Fibroblast of the aortic adventitia (primary cell): ENCODE measurements at regions not wholly inside any gene's neighbourhood (a gene's known extent, or its start where the extent isn't known, plus 50 kb on each side); places are given as distances from the start of the nearest gene placed in this dataset.
A peak's percentile ranks its signal among the peaks of the same experiment; 100 is the strongest.

Source experiments
- DNase-seq: peaks from one replicate; pipeline ENCODE4 v3.0.0-alpha.2; 2010; ENCODE audit warnings: low read depth
- H3K4me3 ChIP-seq: 2 replicates; pipeline ENCODE4 v1.5.1; 2011; ENCODE audit warnings: low read depth, mild to moderate bottlenecking, control low read depth, low read length, moderate library complexity
- CTCF ChIP-seq: IDR thresholded peaks from 2 replicates; pipeline ENCODE4 v1.5.1; 2011; ENCODE audit warnings: mild to moderate bottlenecking, low read length, control low read depth, inconsistent platforms; ENCODE audit not compliant: insufficient read depth

GRCh38 chr2:9063023-9063606, 59.6 kb upstream of the MBOAT2 start:
- no peak overlapping the region for H3K4me3 ChIP-seq
- TF ChIP-seq CTCF: no peak
- no peak for DNase-seq

GRCh38 chr2:9060819-9061218, 57.3 kb upstream of the MBOAT2 start:
- TF ChIP-seq CTCF: no peak
- no peak overlapping the region for H3K4me3 ChIP-seq
- peak; percentile 17 for DNase-seq

GRCh38 chr2:9057939-9058761, 54.7 kb upstream of the MBOAT2 start:
- DNase-seq: peak; percentile 66
- no peak for TF ChIP-seq CTCF
- H3K4me3 ChIP-seq: no peak overlapping the region

- no peak overlapping the region for H3K4me3 ChIP-seq
- TF ChIP-seq CTCF: no peak
- no peak for DNase-seq
Measured at GRCh38 chr2:9055471-9055870, 52.0 kb upstream of the MBOAT2 start.

GRCh38 chr2:9053534-9053931, 50.0 kb upstream of the MBOAT2 start:
- no peak for TF ChIP-seq CTCF
- no peak overlapping the region for H3K4me3 ChIP-seq
- DNase-seq: peak; percentile 45
